Fibroblast of lung (primary cell): ENCODE measurements at regions not wholly inside any gene's neighbourhood (a gene's known extent, or its start where the extent isn't known, plus 50 kb on each side); places are given as distances from the start of the nearest gene placed in this dataset.

Experiments used
- DNase-seq, 2 donors: peaks; one replicate each; pipeline versions ENCODE4 v3.0.0 to v3.0.0-alpha.2; 2010; ENCODE audit warnings: low read depth in 2 of 2
- H2AFZ ChIP-seq: 2 replicates; pipeline ENCODE4 v1.5.1; 2012; ENCODE audit warnings: low read length, control low read depth, inconsistent platforms
- H3K27ac ChIP-seq: 2 replicates; pipeline ENCODE4 v1.5.1; 2011; ENCODE audit warnings: low read length, control low read depth; ENCODE audit not compliant: insufficient read depth
- H3K27me3 ChIP-seq: 2 replicates; pipeline ENCODE4 v1.5.1; 2011; ENCODE audit warnings: mild to moderate bottlenecking, low read length; ENCODE audit not compliant: control insufficient read depth, insufficient read depth
- H3K36me3 ChIP-seq: 2 replicates; pipeline ENCODE4 v1.5.1; 2011; ENCODE audit warnings: low read length; ENCODE audit not compliant: control insufficient read depth, insufficient read depth
- H3K4me1 ChIP-seq: 2 replicates; pipeline ENCODE4 v1.5.1; 2011; ENCODE audit warnings: low read length; ENCODE audit not compliant: control insufficient read depth, insufficient read depth; ENCODE audit errors: extremely low read depth
- H3K4me2 ChIP-seq: 2 replicates; pipeline ENCODE4 v1.5.1; 2011; ENCODE audit warnings: low read length, control low read depth; ENCODE audit not compliant: insufficient read depth; ENCODE audit errors: extremely low read depth
- H3K4me3 ChIP-seq, 4 experiments: fragments of 200-600 bp in 1 of 4; sonication (generic) in 1 of 4; replicated peaks in 1 of 4; 2 replicates each; pipeline ENCODE4 v1.5.1; 2011 to 2016; ENCODE audit warnings: low read length in 4 of 4, low read depth in 3 of 4, mild to moderate bottlenecking in 3 of 4, control low read depth in 2 of 4, inconsistent platforms in 1 of 4, mixed read lengths in 1 of 4; ENCODE audit not compliant: insufficient read depth in 1 of 4; ENCODE audit errors: control extremely low read depth in 1 of 4
- H3K79me2 ChIP-seq: 2 replicates; pipeline ENCODE4 v1.5.1; 2012; ENCODE audit warnings: mild to moderate bottlenecking, low read length, inconsistent platforms; ENCODE audit not compliant: control insufficient read depth, insufficient read depth
- H3K9ac ChIP-seq: 2 replicates; pipeline ENCODE4 v1.5.1; 2011; ENCODE audit warnings: mild to moderate bottlenecking, low read length, control low read depth; ENCODE audit not compliant: insufficient read depth
- H3K9me3 ChIP-seq: 2 replicates; pipeline ENCODE4 v1.5.1; 2012; ENCODE audit warnings: low read depth, low read length; ENCODE audit not compliant: control insufficient read depth, insufficient read depth
- H4K20me1 ChIP-seq: 2 replicates; pipeline ENCODE4 v1.5.1; 2011; ENCODE audit warnings: low read length; ENCODE audit not compliant: control insufficient read depth, insufficient read depth; ENCODE audit errors: extremely low read depth
- CTCF ChIP-seq, 2 donors: IDR thresholded peaks in 1 of 2; conservative IDR thresholded peaks in 1 of 2; 1 replicate in 1 of 2; 2 replicates in 1 of 2; pipeline ENCODE4 v1.5.1; 2011 to 2012; ENCODE audit warnings: low read length in 2 of 2, control low read depth in 1 of 2, inconsistent platforms in 1 of 2, low read depth in 1 of 2, mild to moderate bottlenecking in 1 of 2
- EZH2 ChIP-seq: IDR thresholded peaks from 2 replicates; pipeline ENCODE4 v1.5.1; 2012; ENCODE audit warnings: low read length, control low read depth, mild to moderate bottlenecking; ENCODE audit errors: missing control alignments

- H3K4me1 ChIP-seq, result no peaks in the 10 kb centered on the region
- no peak overlapping the region for H3K4me3 ChIP-seq
- H3K79me2 ChIP-seq, result no peaks in the 10 kb centered on the region
- no peaks in the 10 kb centered on the region for H3K36me3 ChIP-seq
- H3K4me2 ChIP-seq, result no peak overlapping the region
- TF ChIP-seq CTCF (conservative IDR thresholded peaks at IDR 0.05 in 1 of 2, IDR thresholded peaks at IDR 0.05 in 1 of 2; ENCODE audit: low read depth in 1 of 2, low read length in 2 of 2), result no peak
- TF ChIP-seq EZH2, result no peak
- DNase-seq, result no peak
- no peaks in the 10 kb centered on the region for H3K9me3 ChIP-seq
- no peak overlapping the region for H2AFZ ChIP-seq
- no peak overlapping the region for H3K27ac ChIP-seq
- H3K9ac ChIP-seq, result no peak overlapping the region
- H3K27me3 ChIP-seq, result no peaks in the 10 kb centered on the region
- H4K20me1 ChIP-seq, result no peaks in the 10 kb centered on the region
Measured at GRCh38 chrX:94065091-94065490, 391.1 kb downstream of the FAM133A start.

GRCh38 chrX:94089149-94089548 lies 415.1 kb downstream of the FAM133A start:
- H3K27ac ChIP-seq, result no peak overlapping the region
- no peaks in the 10 kb centered on the region for H3K4me1 ChIP-seq
- H3K36me3 ChIP-seq, result no peaks in the 10 kb centered on the region
- no peaks in the 10 kb centered on the region for H3K79me2 ChIP-seq
- H4K20me1 ChIP-seq, result no peaks in the 10 kb centered on the region
- no peaks in the 10 kb centered on the region for H3K27me3 ChIP-seq
- no peak overlapping the region for H3K4me3 ChIP-seq
- no peak overlapping the region for H3K9ac ChIP-seq
- no peaks in the 10 kb centered on the region for H3K9me3 ChIP-seq
- TF ChIP-seq EZH2 (no peak), CTCF (conservative IDR thresholded peaks at IDR 0.05 in 1 of 2, IDR thresholded peaks at IDR 0.05 in 1 of 2; ENCODE audit: low read depth in 1 of 2, low read length in 2 of 2) (no peak)
- no peak overlapping the region for H2AFZ ChIP-seq
- H3K4me2 ChIP-seq, result no peak overlapping the region
- DNase-seq, result no peak

- Histone ChIP-seq H3K9me3 (no peaks in the 10 kb centered on the region), H3K27me3 (no peaks in the 10 kb centered on the region), H3K79me2 (no peaks in the 10 kb centered on the region), H2AFZ (no peak overlapping the region), H3K9ac (no peak overlapping the region), H3K36me3 (no peaks in the 10 kb centered on the region), H3K4me2 (no peak overlapping the region), H3K4me3 (no peak overlapping the region), H4K20me1 (no peaks in the 10 kb centered on the region), H3K27ac (no peak overlapping the region), H3K4me1 (no peaks in the 10 kb centered on the region)
- DNase-seq, result no peak
- TF ChIP-seq EZH2 (no peak), CTCF (conservative IDR thresholded peaks at IDR 0.05 in 1 of 2, IDR thresholded peaks at IDR 0.05 in 1 of 2; ENCODE audit: low read depth in 1 of 2, low read length in 2 of 2) (no peak)
Measured at GRCh38 chrX:94097868-94098267, 423.9 kb downstream of the FAM133A start.
